Spleen (tissue), 11 donors: ENCODE measurements at regions not wholly inside any gene's neighbourhood (a gene's known extent, or its start where the extent isn't known, plus 50 kb on each side); places are given as distances from the start of the nearest gene placed in this dataset.

Source experiments
- DNase-seq: peaks from one replicate; pipeline ENCODE4 v3.0.0-alpha.2; 2020
- H3K27ac ChIP-seq, 8 donors: fragments of 200-600 bp; sonication (generic) in 7 of 8; 1 replicate in 4 of 8; 2 replicates in 4 of 8; pipeline versions ENCODE4 v1.5.0 to v1.8.0; 2016 to 2021; ENCODE audit warnings: inconsistent platforms in 4 of 8, mild to moderate bottlenecking in 4 of 8, moderate library complexity in 1 of 8
- H3K27me3 ChIP-seq, 7 donors: fragments of 200-600 bp; sonication (generic) in 6 of 7; replicated peaks in 1 of 7; 1 replicate in 4 of 7; 2 replicates in 3 of 7; pipeline versions ENCODE4 v1.5.0 to v1.8.0; 2016 to 2021; ENCODE audit warnings: inconsistent platforms in 3 of 7, mild to moderate bottlenecking in 1 of 7
- H3K36me3 ChIP-seq, 6 donors: fragments of 200-600 bp; sonication (generic) in 5 of 6; 1 replicate in 4 of 6; 2 replicates in 2 of 6; pipeline versions ENCODE4 v1.5.0 to v1.8.0; 2016 to 2021; ENCODE audit warnings: inconsistent platforms in 2 of 6
- H3K4me1 ChIP-seq, 6 donors: fragments of 200-600 bp; sonication (generic) in 5 of 6; 1 replicate in 3 of 6; 2 replicates in 3 of 6; pipeline versions ENCODE4 v1.5.0 to v1.8.0; 2016 to 2021; ENCODE audit warnings: inconsistent platforms in 3 of 6
- H3K4me3 ChIP-seq, 8 donors: fragments of 200-600 bp; sonication (generic) in 7 of 8; 1 replicate in 4 of 8; 2 replicates in 4 of 8; pipeline versions ENCODE4 v1.5.0 to v1.8.0; 2016 to 2021; ENCODE audit warnings: inconsistent platforms in 4 of 8, mild to moderate bottlenecking in 4 of 8, moderate library complexity in 2 of 8
- H3K9me3 ChIP-seq, 8 donors: fragments of 200-600 bp; sonication (generic) in 7 of 8; 1 replicate in 4 of 8; 2 replicates in 4 of 8; pipeline versions ENCODE4 v1.5.0 to v1.8.0; 2016 to 2021; ENCODE audit warnings: inconsistent platforms in 4 of 8
- CTCF ChIP-seq, 11 experiments: fragments of 200-600 bp in 7 of 11; fragments of 450-650 bp in 4 of 11; sonication (generic) in 4 of 11; IDR thresholded peaks in 8 of 11; conservative IDR thresholded peaks in 3 of 11; 1 replicate in 7 of 11; 2 replicates in 4 of 11; pipeline versions ENCODE4 v1.4.0 to v1.8.0; 2016 to 2021; ENCODE audit warnings: antibody characterized with exemption in 11 of 11, inconsistent platforms in 4 of 11, mild to moderate bottlenecking in 1 of 11
- POLR2A ChIP-seq, 3 donors: fragments of 450-650 bp; IDR thresholded peaks; one replicate each; pipeline ENCODE4 v1.5.1; 2017; ENCODE audit warnings: antibody characterized with exemption in 3 of 3, mild to moderate bottlenecking in 1 of 3
- POLR2AphosphoS5 ChIP-seq, 3 donors: sonication (generic); formaldehyde crosslinking; IDR thresholded peaks; one replicate each; pipeline ENCODE4 v1.5.1; 2017; ENCODE audit warnings: antibody characterized with exemption in 3 of 3
- WGBS, 5 donors: extraction: QIAGEN DNeasy Blood & Tissue Kit in 3 of 5; methylation state at CpG; one replicate each; pipeline versions ENCODE4 v1.1.5 to v1.1.7; 2013 to 2018; 5-methylcytosine and 5-hydroxymethylcytosine counted together
- intact Hi-C: fragments of 100-400 bp; cut with DNase I; formaldehyde crosslinking; loops from one replicate; pipeline ENCODE4 v1.15.0; 2023; ENCODE audit warnings: low total_unique reads
- donor health status: healthy with polysubstance abuse.
- donor health status: DM: no; HTN: no; CAD: no; lungs with moderate emphysema.
- donor health status: DM: no; HTN: no; CAD: no.
- donor health status: Bipolar disorder and iron deficiency.
- donor health status: healthy.
- donor health status: DM: no; HTN: no; CAD: no.
- donor health status: DM: yes; HTN: yes; CAD: no.

GRCh38 chr11:93271596-93271995 is 58.9 kb upstream of the DEUP1 start:
- Histone ChIP-seq H3K27me3 (no peaks in the 10 kb centered on the region), H3K36me3 (no peaks in the 10 kb centered on the region), H3K4me3 (no peak overlapping the region), H3K9me3 (peaks cover 0 to 12% (median 4%) of the 10 kb centered on the region in 8 donors), H3K27ac (no peak overlapping the region), H3K4me1 (no peaks in the 10 kb centered on the region)
- TF ChIP-seq POLR2A (IDR thresholded peaks at IDR 0.05) (no peak), CTCF (IDR thresholded peaks at IDR 0.05 in 8 of 11, conservative IDR thresholded peaks at IDR 0.05 in 3 of 11) (no peak), POLR2AphosphoS5 (IDR thresholded peaks at IDR 0.05) (no peak)
- WGBS, 5 donors = 79 to 94% (median 83%) methylated on average over 5 of the region's 5 CpGs
- intact Hi-C loops = no loop called here
- no peak for DNase-seq

- Histone ChIP-seq H3K36me3 (no peaks in the 10 kb centered on the region), H3K27me3 (no peaks in the 10 kb centered on the region), H3K9me3 (no peaks in the 10 kb centered on the region), H3K4me1 (no peaks in the 10 kb centered on the region), H3K4me3 (no peak overlapping the region), H3K27ac (no peak overlapping the region)
- TF ChIP-seq POLR2A (IDR thresholded peaks at IDR 0.05) = no peak
- no peak for TF ChIP-seq POLR2AphosphoS5 (IDR thresholded peaks at IDR 0.05)
- TF ChIP-seq CTCF (IDR thresholded peaks at IDR 0.05 in 8 of 11, conservative IDR thresholded peaks at IDR 0.05 in 3 of 11) = no peak
- intact Hi-C loops = no loop called here
- DNase-seq = no peak
Observed at GRCh38 chr11:93274851-93275250, 55.7 kb upstream of the DEUP1 start.

- Histone ChIP-seq H3K4me1 (no peaks in the 10 kb centered on the region), H3K4me3 (no peak overlapping the region), H3K27me3 (no peaks in the 10 kb centered on the region), H3K9me3 (no peaks in the 10 kb centered on the region), H3K27ac (no peak overlapping the region), H3K36me3 (no peaks in the 10 kb centered on the region)
- TF ChIP-seq POLR2A (IDR thresholded peaks at IDR 0.05) (no peak), CTCF (IDR thresholded peaks at IDR 0.05 in 8 of 11, conservative IDR thresholded peaks at IDR 0.05 in 3 of 11) (no peak)
- DNase-seq = no peak
- 76 to 84% (median 80%) methylated on average over 2 of the region's 2 CpGs for WGBS, 5 donors
- intact Hi-C loops = no loop called here
Observed at GRCh38 chr11:93278976-93279375, 51.6 kb upstream of the DEUP1 start.

DNA sequence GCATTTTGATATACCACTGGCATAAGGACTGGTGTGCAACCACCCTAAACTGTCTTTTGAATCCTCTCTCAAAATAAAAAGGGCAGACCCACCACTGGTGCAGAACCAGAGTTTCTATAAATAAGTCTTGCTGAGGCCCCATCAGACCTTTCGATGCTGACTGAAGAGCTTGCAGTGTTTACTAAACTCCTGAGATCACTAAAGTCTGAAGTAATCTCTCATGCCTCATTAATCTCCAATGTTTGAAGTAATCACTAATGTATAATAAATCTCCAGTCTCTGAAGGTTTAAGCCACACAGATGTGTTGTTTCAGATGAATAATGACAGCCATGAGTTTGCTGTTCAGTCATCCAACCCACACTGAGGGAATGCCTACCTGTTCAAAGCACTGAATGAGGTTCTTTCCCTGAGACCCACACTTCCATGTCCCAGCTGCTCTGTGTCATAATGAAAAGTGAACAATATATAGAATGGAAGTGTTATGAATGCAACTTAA is 50.6 kb upstream of the DEUP1 start:
- Histone ChIP-seq H3K36me3 (no peaks in the 10 kb centered on the region), H3K4me3 (no peak overlapping the region), H3K9me3 (no peaks in the 10 kb centered on the region), H3K27me3 (no peaks in the 10 kb centered on the region), H3K4me1 (no peaks in the 10 kb centered on the region), H3K27ac (no peak overlapping the region)
- 75 to 89% (median 81%) methylated on average over 1 of the region's 1 CpG for WGBS, 5 donors
- no peak for TF ChIP-seq POLR2AphosphoS5 (IDR thresholded peaks at IDR 0.05)
- TF ChIP-seq CTCF (IDR thresholded peaks at IDR 0.05 in 8 of 11, conservative IDR thresholded peaks at IDR 0.05 in 3 of 11) = no peak
- TF ChIP-seq POLR2A (IDR thresholded peaks at IDR 0.05) = no peak
- intact Hi-C loops = no loop called here
- no peak for DNase-seq
